NT2/D1 (cell line): ENCODE measurements at regions not wholly inside any gene's neighbourhood (a gene's known extent, or its start where the extent isn't known, plus 50 kb on each side); places are given as distances from the start of the nearest gene placed in this dataset.

Experiments used
- YY1 ChIP-seq: IDR thresholded peaks from 2 replicates; pipeline ENCODE4 v1.6.1; 2011; ENCODE audit not compliant: insufficient read length, insufficient read depth
- ZNF274 ChIP-seq: IDR thresholded peaks from 2 replicates; pipeline ENCODE4 v1.6.1; 2011; ENCODE audit warnings: mild to moderate bottlenecking, low read depth, low read length

DNA sequence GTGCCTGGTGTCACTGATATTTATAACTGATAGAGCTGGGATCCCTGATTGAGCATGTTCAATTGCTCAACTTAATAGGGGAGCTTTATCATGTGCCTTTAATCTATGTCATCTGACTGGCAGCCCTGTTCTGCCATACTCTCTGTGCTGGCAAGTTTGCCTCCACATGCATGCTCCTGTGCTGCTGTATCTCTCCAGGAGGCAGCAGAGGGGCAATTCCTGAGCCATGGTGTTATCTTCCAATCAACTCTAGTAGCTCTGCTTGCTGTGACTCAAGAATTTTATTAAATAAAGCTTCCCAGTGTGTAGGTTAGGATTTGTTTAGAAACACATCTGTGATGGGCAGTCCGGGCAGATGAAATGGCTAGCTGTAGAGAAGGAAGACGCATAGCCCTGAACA, 642.0 kb downstream of the KIF4B start:
- no peak for TF ChIP-seq YY1
- no peak for TF ChIP-seq ZNF274
